ENCODE measurements at regions not wholly inside any gene's neighbourhood (a gene's known extent, or its start where the extent isn't known, plus 50 kb on each side); places are given as distances from the start of the nearest gene placed in this dataset.

DNA sequence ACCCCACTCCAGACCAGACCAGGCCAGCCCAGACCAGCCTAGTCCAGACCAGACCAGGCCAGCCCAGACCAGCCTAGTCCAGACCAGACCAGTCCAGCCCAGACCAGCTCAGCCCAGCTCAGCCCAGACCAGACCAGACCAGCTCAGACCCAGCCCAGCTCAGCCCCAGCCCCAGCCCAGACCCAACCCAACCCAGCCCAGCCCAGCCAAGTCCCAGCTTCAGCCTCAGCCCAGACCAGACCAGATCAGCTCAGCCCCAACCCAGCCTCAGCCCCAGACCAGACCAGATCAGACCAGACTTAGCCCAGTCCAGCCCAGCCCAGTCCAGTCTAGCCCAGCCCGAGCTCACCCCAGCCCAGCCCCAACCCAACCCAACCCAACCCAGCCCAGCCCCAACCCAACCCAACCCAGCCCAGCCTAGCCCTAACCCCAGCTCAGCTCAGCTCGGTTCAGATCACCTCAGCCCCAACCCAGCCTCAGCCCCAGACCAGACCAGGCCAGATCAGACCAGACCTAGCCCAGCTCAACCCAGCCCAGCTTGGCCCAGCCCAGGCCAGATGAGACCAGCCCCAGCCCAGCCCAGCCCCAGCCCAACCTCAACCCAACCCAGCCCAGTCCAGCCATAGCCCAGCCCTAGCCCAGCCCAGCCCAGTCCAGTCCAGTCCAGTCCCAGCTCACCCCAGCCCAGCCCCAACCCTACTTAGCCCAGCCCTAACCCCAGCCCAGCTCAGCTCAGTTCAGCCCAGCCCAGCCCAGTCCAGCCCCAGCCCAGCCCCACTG lies 204.7 kb downstream of the BCL11B start:
- no peak for DNase-seq

DNA sequence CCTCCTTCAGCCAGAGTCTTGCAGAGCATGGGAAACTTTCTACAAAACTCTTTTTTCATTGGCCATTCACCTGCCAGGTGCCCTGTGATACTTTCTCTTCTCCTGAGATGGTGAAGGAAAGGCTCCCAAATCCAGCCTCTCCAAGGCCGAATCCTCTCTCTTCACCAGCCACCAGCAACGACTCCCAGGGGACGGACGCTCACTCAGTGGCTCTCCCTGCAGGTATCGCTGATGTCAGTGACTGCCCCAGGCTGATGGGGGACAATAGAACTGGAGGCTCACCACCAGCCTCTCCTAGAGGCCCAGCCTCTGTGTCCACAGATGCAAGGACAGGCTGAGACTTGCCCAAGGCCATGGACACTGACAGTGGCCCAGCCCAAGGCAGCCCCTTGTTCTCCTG lies 204.1 kb downstream of the BCL11B start:
- no peak for DNase-seq

DNA sequence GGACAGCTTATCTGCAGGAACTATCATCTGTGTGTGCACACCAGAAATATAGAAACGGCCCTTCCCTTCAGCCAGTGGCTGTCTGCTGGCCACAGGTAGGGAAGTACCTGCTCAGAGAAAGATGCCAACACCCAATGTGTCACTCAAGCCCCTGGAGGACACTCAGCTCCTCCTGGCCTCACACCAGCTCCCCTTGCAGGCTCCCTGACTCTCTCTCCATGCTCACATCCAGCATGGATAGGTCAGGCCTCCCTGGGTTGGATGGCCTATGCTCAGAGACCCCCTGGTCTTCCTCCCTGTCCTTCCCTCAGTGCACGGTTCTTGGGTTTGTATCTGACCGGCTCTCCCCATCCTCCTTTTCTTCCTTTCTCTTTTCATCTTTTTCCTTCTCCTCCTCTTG lies 202.1 kb downstream of the BCL11B start:
- DNase-seq = no peak

DNA sequence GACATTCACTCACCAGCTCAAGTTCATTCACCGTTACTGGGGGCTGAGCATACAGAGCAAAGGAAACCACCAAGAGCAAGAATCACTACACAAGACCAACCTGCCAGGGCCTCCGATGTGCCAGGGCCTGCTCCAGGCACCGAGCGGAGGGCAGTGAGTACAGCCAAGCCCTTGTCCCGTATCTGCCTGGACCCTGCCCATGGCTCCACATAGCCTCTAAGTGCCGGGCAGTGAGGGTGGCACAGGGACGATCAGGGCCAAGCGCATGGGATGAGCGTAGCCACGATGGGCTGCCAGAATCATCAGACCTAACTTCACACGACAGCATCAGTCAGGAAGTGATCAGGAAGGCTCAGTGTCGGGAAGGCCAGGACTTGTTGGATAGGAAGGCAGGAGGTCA lies 199.6 kb downstream of the BCL11B start:
- DNase-seq = no peak

DNA sequence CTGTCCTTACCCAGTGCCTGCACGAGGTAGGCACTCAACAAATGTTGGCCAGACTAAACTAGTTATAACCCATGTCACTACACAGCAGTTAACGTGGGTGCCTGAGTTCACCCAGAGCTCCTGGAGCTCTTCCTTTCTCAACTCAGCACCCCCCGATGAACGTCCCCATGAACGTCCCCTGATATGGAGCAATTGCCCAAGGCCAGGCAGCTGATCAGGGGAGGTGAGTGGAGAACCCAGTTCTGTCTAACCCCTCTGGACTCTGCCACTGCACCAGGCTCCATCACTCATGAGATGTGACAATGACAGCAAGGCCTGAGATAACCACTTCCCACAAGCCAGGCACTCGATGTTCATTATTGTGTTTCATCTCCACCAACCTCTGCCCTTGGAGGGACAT lies 199.0 kb downstream of the BCL11B start:
- no peak for DNase-seq

DNA sequence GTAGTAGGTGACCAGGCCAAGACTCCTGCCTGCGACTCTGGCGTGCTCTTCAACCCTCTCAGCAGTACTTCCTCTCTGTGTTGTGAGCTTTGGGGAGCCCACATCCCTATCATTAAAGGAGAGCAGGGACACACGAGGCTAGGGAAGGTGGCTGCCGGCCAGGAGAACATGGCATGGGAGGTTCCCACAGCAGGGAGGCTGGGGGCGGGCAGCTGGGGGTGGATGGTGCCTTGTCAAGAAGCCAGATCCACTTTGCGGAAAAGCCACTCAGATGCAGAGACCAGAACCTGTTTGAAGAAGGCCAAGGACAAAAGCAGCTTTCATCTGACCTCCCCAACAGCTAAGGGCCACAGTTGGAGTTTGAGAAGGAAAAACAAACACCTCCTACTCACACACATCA lies 198.6 kb downstream of the BCL11B start:
- peak; percentile 51 for DNase-seq

DNA sequence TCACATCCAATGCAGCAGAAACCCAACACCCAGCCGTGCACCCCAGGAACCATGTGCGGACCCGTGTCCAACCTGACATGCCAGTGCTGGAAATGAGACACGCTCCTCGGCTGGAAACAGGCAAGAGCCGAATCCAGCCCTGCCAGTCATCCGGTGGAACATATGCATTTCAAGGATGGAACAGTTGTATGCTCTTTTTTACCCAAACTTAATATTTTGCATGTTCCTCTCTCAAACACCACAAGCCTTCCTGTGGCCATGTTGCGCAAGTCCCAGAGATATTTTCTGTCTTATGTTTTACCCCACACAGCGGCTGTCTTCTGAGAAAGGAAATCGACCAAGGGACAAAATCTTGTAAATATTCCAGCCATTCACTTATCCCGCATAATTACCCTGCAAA lies 196.9 kb downstream of the BCL11B start:
- no peak for DNase-seq

DNA sequence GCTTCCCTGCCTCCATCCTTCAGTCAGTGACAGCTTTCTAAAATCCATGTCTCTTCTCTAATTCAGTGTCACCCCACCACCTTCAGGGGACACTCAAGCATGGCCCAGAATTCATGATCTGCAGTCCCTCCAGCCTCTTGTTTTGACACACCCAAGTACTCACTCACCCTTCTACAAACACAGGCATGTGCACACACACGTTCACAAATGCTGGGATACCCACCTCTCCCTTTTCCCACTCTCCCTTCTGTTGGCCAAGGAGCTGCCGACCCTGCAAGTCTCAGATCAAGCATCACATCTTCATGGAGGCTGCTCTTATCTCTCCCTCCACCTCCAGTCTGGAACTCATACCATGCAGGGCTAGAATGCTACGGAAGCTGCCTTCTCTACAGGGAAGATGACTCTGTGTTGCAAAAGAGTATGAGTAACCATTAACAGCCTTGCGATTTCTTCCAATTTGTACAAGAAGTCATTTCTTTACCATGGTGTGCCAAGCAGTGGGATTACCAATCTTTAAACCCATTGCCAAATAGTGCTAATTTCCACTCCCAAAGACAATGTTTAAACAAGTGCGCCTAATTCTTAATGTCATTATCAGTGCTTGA lies 196.1 kb downstream of the BCL11B start:
- DNase-seq = no peak

DNA sequence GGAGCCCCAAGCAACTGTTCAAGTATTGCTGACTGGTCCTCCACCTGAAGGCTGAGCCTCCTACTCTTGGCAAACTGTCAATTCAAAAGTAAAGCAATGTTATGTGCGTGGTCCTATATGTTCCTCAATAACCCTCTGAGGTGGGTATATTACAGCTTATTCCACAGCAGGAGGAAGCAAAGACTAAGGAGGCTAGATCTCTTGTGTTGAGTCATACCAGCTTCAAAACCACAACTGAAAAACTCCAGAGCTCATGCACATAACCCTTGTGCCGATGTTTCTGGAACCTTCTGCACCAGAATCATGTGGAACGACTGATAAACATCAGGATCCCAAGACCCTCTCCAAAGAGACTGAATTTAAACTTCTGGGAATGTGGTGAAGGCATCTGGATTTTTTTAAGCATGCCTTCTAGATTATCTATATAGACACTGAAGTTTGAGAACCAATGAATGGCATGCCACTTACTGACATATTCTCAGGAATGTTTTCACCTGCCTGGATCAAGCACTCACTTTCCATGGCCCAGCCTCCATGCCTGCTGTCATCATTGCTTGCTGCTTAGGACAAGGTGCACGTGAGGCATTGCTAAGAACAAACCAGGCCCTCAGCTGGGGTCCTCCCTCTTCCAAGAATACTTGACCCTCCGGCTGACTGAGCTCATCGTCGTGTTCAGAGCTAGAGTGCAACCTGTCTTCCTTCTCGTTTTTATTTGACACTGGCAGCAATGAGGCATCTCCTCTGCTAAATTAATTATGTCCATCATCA lies 194.7 kb downstream of the BCL11B start:
- no peak for DNase-seq

DNA sequence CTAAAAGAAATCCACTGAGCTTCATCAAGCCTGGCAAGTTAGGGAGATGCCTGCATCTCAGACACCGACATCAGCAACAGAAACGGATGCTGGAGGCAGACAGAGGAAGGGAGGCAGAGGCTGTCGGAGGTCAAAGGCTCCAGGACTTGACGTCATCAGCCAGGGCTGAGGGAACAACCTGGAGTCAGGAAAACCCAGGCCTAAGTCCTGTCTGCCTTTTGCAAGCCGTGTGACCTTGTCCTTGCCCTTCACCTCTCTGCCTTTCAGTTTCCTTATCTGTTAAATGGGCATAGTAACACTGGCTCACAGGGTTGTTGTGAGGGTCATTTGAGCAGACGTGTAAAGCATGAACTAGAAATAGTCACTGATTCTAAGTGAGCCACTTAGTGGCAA lies 194.2 kb downstream of the BCL11B start:
- DNase-seq = no peak

DNA sequence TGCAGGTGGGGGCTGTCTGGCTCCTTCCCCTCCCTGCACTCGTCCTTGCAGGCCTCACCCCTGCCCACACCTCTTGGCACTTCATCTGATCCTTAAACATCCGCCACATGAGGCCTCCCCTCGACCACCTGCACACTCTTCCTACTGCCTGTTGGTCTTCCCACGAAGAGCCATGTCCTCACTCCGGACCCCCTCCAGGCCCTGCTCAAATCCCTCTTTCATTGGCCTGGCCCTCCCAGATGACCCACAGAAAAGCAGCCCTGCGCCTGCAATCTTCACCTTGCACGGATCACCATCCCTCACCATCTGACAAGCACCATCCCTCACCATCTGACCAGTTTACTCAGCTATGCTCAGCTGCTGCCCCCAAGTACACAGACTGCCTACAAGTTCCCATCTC lies 193.6 kb downstream of the BCL11B start:
- DNase-seq = no peak

DNA sequence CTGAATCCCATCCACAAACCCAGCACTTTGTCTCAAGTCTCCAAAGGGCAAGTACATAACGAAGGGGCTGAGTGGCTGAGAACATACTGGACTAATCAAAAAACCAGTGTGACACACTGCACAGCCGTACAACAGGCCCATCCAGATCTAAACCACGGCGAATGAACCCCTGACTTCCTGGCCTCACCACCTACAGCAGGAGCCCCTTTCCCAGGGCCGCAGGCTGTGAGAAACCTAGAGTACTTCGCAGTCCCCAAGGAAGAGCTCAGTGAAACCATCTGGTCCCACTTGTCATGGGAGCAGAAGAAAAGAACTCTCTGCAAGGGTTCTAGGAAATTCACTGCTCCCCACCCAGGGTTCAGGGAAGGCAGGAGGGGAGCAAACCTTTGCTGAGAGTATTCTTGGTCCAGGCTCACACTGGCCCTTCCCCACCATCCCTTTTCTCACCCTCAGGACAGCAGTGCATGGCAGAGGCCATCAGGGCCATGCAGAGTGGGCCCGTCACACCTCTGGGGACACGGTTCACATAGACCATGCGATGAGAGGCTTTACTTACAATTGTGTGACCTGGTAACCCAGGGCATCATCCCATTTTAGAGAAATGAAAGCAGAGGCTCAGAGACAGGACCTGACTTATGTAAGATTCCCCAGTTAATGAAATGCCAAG lies 192.8 kb downstream of the BCL11B start:
- no peak for DNase-seq

DNA sequence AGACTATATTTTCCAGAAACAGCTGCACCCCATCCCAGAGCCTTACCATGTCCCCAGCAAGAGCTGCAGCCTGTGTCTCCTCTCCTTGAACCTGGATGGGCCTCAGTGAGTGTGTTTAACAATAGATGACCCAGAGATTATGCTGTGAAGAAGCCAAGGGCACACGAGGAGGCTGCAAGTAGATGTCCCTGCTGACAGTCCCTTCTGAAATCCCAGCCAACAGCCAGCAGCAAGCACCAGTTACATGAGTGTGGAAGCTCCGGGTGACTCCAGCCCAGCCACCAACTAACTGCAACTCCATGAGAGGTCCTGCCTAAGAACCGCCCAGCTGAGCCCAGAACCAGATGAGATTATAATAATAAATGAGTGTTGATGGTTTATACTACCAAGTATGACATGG lies 191.7 kb downstream of the BCL11B start:
- DNase-seq = no peak

DNA sequence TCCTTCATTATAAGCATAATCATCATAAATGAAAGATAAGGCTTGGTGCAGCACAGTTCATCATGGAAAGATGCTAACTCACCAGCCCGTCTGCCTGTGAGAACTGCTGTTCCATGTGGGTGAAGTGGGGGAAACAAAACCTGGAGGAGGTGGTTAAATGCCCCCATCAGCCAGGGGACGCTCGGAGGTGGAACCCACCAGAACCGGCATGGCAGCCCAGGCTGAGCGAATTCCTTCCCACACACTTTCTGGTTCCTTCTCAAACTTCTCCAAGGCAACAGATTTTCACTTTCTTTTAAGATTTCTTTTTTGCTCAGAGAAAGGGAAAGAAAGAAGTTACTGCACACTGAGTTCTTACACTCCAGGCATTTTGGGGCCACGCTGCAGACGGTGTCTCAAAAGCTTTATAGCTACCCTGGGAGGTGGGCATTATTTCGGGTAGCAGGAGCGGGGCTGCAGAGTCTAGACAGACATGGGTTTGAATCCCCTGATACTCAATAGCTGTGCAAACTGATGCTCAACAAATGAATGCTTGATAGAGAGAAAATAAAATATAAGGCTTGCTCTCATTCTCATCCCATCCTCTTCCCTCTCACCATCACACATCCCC lies 190.7 kb downstream of the BCL11B start:
- DNase-seq = no peak

DNA sequence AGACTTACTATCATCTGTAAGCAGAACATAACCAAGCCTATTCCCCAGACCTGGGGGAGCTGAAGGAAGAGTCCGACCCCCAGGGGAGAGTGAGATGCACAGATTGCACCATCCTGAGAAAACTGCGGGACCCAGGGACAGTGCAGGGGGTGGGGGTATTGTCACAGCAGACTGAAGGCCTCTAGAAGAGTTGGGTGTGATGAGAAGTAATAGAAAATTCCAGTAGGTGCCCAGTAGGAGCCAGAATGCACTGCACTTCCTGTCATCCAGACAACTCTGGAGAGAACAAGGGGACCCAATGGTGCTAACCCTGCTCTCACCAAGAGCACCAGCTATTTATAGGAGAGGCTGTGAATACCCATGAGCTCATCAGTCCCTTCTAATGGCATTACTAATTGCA lies 190.1 kb downstream of the BCL11B start:
- DNase-seq = no peak

DNA sequence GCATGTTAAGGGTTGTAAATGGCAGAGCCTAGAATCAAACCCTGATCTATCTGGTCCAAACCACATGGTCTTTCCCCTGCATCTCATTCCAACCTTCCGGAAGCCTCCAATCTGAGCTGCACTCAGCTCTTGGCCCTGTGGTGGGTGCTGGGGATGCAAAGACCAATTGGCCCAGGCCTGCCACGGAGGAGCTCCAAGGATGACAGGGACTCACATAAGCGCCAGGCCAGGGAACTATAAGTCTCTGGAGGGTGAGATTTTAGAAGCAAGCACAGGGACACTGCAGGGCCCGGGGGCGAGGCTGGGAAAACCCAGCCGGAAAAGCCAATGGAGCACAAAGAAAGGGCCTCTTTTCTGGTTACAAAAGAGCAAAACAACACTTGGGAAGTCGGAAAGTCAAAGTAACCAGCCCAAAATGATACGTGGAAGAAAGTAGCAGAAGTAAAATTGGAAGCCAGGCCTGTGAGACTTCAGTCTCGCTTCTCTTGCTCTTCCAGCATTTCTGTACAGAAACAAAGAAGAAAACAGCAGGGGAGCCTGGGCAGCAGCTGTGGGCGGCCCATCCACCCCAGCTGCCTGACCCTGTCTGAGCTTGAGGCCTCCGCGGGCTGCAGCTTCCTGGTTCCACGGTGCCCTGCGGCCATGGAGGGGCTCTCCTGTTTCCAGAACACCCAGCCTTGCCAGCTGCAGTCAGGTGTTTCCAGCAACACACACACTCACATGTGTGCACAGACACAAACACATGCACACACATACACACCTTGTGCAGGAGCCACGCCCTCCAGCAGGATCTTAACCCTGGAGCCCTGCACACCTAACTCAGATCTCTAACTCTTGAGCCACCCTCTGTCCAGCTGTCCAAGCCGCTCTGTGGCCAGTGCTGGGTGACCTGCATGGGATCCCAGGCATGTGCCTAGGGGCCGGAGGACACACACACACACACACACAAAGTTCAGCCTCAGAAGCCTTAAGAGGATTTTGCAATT lies 178.2 kb downstream of the BCL11B start:
- no peak for DNase-seq

DNA sequence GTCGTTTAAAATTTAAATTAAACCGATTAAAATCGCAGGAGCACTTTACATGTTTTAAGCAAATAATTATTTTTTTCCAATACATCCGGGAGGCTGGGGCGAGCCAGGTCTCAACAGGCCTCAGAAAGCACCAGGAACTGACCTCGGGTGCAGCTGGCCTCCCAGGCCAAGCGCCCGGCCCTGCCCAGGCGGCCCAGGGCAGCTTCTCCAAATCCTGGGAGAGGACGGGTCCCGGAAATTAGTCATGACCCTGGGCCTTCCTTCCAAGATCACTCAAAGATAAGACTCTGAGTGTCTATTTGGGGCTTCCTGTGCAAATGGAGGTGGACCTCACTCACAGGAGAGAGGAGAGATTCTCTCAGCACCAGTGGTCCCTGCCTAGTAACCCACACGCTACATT lies 177.1 kb downstream of the BCL11B start:
- no peak for DNase-seq

DNA sequence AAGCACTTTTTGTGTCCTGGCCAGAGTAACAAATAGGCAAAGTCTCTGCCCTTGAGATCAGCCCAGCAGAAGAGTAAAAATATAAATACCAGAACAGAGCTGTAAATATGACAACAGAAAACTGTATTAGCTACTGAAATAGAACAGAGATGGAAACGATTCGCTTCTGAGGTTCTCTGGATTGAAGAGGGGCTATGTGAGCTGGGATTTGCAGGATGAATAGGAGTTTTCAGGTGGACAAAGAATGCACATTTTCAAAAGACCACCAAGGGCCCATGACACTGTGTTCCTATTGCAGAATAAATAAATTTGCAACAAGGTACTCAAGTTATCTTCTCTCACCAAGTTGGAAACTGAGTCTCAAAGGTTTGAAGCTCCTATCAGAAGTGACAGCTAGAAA lies 176.6 kb downstream of the BCL11B start:
- no peak for DNase-seq

DNA sequence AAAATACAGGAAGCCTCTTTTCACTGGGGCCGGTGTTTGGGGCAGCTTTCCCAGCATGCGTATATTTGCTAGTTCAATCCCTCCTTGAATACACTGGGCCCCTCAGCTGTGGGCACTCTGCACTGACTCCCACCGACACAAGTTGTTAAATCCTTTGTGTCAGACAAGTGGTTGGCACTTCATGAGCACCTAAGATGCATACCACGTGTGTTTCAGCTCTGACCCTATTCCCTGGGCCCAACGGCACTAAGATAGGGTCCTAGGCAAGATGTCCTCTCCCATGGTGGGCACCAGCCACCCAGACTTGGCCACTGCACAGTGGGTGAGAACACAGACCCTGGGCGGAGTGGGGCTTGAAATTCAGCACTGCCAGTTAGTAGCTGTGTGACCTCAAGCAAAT lies 173.8 kb downstream of the BCL11B start:
- DNase-seq = no peak

DNA sequence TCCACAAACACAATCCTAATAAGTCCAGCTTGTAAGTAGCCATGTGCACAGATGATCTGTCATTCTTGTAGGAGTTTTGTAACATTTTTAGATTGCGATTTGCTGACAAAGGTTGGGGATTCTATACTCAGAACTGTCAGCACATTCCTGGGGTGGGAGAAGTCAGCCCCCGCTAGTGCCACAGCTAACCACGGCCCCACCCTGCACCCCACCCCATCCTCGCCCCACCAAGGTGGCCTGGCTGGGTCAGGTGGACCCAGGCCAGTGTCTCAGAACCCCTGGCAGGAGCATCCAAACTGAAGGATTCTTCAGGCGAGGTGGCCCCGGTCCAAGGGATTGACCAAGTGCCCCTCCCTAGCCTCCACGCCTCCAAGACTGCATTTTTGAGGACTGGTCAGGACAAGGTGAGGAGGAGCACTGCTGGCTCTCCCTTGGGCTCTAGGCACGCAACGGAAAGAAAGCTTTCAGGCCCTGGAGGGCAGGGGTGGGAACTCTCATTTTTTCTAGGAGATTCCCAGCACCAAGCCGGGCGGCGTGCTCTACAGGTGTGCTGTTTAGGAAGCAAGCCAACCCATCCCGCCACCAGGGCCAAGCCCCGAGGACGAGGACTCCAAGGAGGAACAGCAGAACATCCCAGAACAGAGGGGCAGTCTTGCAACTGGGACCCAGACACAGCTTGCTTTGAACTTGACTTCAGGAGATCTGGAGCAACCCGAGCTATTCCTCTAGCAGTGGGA lies 172.8 kb downstream of the BCL11B start:
- DNase-seq = no peak
